ENCODE measurements at regions not wholly inside any gene's neighbourhood (a gene's known extent, or its start where the extent isn't known, plus 50 kb on each side); places are given as distances from the start of the nearest gene placed in this dataset.
A peak's percentile ranks its signal among the peaks of the same experiment; 100 is the strongest.
"Not testable (repeated sequence)": the region's sequence is repeated elsewhere in the genome, so short reads cannot be mapped to it uniquely, and the experiment has no call there.

DNA sequence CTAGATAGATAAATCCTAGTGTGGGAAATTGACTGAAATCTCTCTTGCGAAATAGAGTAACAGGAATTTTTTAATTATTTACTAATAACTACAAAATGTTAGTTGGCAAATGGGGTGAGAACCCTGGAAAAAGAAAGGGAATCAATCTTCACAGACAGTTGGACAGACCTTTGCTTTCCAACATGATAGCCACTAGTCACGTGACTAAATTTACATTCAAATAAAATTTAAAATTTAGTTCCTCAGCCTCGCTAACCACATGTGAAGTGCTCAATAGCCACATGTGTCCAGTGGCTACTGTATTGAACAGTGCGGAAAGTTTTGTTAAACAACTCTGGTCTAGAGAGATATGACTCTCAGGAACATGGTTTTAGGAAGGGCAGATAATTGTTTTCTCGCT is 289.9 kb upstream of the RASA1 start:
- DNase-seq (ENCODE audit: low spot score), result no peak

DNA sequence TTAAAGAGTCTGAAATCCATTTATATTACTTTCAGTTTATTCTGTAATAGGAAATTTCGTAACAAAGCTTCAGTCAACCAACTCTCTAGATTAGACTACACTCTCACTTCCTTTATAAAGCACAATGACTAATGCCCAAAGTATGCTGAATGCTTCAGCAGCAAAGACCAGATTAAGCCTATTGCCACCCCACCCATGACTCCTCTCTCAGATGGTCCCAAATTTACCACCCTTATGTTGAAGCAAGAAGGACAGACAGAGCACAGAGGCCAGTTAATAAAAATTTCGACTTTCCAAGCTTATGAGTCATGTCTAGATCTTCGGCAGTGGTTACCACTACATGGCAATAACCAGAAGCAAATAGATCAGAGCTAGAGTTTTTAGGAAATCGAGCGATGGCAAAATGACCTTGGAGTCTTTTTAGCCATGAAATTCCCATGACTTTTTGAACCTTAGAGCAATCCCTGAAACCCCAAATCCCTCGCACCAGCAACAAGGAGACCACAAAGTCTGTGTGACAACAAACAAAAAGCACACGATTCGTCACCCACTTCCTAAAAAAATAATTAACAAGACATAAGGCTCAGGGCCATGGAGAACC is 287.8 kb upstream of the RASA1 start:
- no peak for DNase-seq (ENCODE audit: low spot score)

DNA sequence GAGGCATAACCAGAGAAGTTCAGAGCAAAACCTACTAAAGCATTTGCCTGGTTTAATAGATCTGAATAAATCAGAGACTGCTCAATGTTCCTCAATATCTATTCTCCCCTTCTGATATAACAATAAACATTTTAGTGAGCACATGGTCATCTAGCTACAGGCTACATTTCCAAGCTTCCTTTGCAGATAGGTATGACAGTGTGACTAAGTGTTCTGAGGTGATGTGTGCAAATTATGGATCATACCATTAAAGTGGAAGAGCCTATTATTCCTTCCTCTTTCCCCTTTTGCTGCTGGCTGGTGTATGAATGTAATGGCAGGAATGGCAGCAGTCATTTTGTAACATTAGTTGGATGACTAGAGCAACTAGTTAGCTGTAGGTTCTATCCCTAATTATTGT is 285.8 kb upstream of the RASA1 start:
- DNase-seq (ENCODE audit: low spot score), result no peak

DNA sequence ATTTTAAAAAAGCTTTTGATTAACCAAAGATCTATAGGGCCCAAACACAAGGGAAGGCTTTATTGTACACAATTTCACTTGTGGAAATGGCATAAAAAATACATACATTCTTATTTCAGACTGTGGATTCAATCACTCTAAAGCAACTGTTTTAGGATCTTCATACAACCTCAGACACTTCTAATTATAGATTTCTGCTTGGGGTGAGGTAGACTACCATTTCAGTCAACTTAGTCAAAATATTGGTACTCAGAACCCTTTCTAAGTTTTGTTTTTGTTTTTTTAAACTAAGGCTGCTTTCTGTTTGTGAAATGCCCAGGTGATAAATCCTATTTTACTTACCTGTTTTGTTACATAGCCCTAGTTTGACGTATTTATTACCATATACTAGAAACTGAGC is 284.5 kb upstream of the RASA1 start:
- no peak for DNase-seq (ENCODE audit: low spot score)

DNA sequence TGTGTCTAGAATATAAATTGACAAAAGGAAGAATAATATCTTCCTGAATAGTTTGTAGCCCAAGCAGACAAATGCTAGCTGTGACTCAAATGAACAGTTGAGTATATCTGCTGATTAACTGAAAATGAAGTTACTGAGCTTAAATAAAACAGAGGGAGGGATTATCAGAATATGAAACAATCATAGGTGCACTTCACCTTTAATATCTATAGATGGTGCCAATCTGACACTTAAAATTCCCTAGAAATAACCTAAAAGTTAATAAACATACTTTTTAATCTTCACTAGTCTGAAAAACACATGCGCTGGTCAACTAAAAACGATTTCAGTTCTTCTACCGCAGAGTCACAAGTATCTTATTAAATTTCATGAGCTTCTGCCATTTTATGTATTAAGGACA is 280.8 kb upstream of the RASA1 start:
- DNase-seq (ENCODE audit: low spot score), result peak; percentile 10

DNA sequence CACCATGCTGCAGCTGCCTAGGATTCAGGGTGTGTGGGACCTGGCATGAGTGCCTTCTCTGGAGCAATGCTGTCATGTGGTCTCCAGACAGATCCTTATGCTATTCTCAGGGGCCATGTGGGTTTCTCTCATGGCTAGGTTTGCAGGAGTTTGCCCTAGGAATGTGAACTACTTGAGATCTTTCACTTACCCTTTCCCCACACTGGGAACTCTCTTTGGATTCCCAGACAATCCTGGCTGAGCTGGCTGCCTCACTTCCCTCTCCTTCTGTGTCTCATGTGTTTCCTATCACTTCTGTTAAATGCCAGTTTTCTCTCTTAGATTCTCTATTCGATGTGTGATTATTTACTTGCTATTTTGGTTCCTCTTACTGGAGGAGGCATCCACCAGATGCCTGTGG is 270.2 kb upstream of the RASA1 start:
- DNase-seq (ENCODE audit: low spot score), result no peak

DNA sequence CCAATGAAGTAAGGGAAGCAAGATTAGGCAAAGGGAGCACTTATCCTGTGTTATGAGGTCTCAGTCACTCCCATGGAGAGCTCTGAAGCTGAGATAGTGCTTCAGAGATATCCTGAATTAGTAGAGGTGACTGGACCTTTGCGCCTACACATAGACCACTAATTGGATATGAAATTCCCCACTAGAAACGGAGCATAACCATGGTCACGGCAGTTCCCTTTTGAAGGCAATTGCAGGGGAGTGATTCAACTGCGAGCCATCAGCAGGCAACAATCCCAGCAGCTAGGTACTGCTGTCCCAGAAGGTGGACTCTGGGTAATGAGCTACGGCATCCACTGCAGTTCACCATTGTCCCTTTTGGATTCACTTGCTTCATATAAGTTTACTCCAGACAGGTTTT is 267.7 kb upstream of the RASA1 start:
- no peak for DNase-seq (ENCODE audit: low spot score)

DNA sequence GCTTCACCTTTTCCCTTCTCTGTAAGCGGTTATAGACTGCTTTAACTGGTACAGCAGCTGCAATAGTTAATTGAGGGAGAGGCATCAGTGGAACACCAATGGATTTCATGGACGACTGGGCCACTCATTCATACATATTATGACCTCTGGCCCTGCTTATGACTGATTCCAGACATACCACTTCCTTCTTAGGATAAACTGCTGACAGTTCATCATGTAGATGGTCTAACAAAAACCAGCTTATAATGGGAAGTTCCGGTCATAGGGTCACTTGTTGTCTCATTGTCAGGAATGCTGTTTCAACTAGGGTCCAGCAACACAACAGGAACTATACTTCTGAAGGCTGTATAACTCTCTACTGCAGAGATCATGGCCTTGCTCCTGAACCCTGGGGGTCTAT is 265.2 kb upstream of the RASA1 start:
- DNase-seq (ENCODE audit: low spot score), result no peak

DNA sequence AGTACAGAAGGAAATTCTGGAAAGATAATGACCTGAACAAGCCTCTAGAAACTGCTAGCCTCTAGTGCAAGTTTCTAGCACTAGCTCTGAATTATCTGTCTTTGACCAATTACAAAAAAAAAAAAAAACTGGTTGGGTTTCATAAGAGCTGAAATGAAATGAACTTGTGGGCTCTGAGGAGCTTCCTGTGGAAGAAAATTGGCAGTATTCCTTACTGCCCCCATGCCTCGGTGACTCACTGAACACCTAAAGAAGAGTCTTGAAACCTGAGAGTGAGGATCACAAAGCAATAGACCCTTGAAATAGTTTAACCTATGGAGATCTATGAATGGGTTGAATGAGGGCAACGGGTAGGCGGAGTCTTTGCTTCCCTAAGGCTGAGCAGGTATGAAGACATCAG is 263.6 kb upstream of the RASA1 start:
- DNase-seq (ENCODE audit: low spot score), result no peak

DNA sequence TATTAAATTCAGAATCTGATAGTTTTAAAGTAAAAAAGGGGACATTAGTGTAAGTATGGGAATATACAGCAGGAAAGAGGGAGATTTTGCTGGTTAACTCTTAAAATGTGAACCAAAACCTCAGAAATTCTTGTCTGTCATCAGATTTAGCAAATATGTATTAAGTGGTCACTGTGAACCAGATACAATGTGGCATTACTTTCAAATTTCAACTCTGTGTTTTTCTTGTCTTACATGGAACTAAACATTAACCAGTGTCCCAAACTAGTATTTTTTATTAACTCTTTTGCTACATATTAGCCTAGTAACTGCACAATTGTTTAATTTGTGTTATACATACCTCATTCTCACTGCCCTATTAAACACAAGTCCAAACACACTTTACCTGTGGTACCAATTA is 259.9 kb upstream of the RASA1 start:
- DNase-seq (ENCODE audit: low spot score), result no peak

DNA sequence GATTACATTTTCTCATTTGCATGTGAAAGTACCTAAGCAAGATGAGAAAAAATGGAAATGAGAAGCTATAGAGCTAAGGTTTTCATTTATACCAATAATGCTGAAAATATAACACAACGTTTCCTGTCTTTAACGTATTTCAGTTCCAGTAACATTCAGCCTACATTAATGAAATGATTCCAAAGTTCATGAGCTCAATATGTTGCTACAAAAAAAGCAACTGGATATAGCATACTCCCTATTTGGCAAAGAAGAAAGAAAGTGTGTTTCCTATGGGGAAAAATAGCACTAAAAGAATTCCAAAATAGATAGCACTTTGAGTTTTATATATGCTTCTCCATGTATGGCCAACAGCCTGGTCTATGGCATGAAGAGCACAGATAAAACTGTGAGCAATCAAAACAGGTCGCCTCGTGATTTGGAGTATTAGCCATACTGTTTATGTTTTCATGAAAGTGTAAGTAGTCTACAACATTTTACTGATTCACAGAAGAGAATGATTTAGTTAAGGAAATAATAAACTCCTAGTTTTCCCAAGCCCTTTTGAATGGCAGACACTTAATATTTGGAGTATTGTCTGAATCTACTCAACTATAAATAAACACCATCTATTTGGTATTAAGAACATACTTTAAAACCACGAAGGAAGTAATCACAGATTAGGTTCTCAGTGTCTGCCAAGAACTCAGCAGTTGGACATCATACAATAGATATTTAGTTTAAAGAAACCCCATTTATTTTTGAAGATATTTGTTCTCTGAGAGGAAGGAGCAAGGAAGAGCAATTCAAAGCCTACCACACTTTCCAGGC is 258.7 kb upstream of the RASA1 start:
- no peak for DNase-seq (ENCODE audit: low spot score)

DNA sequence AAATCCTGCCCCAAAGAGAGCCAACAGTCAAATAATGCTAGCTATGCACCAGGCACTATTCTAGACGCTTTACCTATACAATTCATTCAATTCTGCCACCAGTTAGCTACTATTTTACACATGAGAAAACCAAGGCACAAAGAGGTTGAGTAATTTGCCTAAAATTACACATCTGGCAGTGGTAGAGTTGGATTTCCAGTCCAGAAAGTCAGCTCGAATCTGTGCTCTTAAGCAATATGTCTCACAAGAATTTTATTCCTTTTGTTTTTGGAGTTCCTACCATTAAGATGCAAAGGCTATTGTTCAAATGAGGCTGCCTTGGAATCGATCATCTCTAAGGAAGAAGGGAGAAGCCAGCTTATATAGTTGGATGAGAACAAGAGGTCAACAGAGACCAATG is 256.9 kb upstream of the RASA1 start:
- DNase-seq (ENCODE audit: low spot score), result no peak

DNA sequence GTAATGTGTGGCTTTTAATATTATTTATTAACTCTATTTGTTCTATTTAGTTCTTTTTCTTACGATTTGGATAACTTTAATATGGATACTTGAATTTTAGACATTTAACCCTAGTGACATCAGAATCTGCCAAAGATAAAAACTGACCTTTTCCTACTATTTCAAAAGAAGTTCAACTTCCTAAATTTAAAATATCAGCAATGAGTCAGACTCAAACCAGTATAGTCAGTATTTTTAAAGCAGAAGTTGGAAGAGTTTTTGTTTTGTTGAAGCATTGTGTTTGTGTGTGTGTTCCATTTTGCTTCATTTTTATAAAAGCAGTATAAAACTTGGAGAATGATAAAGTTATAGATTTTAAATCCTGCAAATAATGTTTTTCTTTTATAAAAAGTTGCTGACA is 251.8 kb upstream of the RASA1 start:
- no peak for DNase-seq (ENCODE audit: low spot score)

DNA sequence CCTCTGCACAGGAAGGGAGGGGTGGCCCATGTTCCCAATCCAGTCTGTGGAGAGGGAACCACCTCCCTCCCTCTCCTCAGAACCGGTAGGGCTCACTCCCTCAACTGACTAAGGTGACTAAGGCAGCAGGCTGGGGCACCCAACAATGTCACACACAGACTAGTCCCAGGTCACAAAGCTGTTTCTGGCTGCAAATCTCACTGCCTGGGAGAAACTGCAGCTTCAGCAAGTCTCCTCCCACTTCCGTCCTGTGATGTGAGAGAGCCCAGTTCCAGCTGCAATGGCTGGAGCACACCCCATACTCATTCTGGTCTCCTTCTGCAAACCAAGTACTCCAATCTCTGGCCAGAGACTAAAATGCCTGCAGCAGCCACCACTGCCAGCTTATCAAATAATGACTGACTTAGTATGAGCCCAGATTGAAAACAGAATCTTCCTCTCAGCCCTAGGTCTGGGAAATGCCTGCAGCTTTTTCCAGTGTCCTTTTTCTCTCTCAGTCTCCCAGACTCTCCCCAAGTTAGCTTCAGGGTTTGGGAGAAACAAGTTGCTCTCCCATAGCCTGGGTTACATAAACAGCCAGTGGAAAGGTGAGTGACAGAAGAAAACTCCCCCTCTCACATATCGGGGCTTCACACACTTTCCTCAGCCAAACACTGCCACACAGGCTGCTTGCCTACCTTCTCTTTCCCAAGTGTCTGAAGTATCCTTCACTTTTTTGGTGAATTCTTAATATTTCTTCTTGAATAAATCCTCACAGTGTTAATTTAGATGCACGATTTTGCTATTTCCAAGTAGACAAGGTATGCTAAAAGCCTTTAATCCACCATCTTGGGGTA is 247.4 kb upstream of the RASA1 start:
- DNase-seq (ENCODE audit: low spot score), result peak; percentile 55

DNA sequence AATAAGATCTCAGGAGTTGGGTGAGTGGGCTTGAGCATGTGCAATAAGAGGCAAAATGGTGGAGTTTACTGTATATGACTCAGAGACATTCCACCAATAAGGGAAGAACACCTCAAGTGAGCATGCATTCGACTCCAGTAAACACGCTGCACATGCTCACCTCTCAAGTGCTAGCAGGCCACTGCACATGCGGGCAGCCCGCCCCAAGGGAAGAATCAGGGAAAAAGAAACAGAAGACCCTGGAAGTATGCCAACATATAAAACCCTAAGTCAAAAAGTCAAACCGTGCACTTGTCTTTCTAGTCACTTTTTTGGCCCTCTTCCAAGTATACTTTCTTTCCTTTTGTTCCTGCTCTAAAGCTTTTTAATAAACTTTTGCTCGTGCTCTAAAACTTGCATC is 245.3 kb upstream of the RASA1 start:
- DNase-seq (ENCODE audit: low spot score), result no peak

DNA sequence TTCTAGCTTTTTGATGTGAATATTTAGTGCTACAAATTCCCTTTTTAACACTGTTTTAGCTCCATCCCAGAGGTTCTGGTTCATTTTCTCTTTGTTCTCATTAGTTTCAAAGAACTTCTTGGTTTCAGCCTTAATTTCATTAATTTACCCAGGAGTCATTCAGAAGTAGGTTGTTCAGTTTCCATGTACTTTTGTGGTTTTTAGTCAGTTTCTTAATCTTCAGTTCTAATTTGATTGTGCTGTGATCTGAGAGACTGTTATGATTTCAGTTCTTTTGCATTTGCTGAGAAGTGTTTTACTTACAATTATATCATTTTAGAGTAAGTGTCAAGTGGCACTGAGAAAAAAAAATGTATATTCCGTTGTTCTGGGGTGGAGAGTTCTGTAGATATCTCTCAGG is 240.1 kb upstream of the RASA1 start:
- no peak for DNase-seq (ENCODE audit: low spot score)

DNA sequence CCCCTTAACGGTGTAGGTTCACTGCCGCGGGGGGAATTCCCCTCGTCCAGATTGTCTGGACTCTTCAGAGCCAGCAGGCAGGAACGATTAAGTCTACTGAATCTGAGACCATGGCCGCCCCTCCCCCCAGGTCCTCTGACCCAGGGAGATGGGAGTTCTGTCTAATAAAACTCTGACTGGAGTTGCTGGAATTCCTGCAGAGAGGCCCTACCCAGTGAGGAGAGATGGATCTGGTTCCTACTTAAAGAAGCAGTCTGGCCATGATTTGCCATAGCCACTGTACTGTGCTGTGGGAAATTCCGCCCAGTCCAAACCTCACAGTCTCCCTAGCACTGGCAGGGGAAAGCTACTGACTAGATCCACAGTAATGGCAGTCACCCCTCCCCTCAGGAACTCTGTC is 237.7 kb upstream of the RASA1 start:
- no peak for DNase-seq (ENCODE audit: low spot score)

DNA sequence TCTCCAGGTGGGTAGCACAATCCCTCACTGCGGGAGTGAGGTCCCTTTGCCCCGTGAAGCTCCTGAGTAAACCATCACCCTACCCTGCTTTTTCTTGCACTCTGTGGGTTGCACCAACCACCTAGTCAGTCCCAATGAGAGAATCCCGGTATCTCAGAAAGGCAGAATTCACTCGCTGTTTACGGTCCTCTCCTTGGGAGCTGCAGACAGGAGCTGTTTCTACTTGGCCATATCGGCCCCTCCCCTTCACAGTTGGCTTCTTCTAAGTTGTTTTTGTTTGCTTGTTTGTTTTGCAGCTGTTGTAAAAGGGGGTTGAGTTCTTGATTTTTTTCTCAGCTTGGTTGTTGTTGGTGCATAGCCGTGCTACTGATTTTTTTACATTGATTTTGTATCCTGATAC is 237.0 kb upstream of the RASA1 start:
- no peak for DNase-seq (ENCODE audit: low spot score)

DNA sequence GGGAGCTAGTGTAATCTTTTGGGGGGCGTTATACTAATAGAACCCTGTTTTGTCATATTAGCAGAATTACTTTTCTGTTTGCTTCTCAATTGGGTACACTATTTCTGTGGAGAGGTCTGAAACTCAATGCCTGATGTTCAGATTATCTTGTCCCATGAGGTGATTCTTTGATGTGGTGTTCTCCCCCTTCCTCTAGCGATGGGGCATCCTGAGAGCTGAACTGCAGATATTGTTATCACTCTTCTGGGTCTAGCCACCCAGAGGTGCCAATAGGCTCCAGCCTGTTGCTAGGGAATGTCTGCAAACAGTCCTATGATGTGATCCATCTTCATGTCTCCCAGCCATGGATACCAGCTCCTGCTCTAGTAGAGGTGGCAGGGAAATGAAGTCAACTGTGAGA is 233.1 kb upstream of the RASA1 start:
- DNase-seq (ENCODE audit: low spot score), result no peak

DNA sequence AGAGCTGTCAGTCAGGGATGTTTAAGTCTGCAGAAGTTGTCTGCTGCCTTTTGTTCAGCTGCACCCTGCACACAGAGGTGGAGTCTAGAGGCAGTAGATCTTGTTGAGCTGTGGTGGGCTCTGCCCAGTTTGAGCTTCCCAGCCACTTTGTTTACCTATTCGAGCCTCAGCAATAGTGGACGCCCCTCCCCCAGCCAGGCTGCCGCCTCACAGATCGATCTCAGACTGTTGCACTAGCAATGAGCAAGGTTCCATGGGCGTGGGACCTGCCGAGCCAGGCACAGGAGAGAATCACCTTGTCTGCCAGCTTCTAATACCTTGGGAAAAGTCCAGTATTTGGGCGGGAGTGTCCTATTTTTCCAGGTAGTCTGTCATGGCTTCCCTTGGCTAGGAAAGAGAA is 225.1 kb upstream of the RASA1 start:
- no peak for DNase-seq (ENCODE audit: low spot score)

DNA sequence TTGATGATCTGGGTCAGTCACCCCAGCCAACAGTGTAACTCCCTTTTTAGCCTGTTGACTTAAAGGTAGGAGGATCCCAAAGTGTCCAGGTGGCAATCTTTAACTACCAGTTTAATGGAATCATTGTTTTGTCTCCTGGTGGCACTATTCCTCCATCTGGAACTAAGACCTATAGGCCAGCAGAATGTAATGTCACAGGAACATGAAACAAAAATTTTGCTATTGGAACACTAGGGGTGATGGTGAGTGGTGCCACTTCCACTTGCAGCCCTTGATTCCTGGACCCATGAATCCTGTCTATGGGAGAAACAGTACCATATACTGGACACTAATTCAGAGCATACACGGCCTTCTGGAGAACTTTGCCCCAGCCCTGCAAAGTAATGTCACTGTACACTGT is 219.5 kb upstream of the RASA1 start:
- no peak for DNase-seq (ENCODE audit: low spot score)

DNA sequence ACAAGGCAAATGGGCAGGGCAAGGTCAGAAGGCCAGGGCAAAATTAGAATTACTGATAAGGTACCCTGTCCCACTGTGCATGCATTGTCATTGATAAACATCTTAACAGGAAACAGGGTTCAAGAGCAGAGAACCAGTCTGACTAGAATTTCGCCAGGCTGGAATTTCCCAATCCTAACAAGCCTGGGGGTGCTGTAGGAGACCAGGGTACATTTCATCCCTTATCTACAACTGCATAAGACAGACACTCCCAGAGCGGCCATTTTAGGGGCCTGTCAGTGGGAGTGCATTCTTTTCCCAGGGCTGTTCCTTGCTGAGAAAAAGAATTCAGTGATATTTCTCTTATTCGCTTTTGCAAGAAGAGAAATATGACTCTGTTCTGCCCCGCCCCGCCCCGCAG is 218.7 kb upstream of the RASA1 start:
- DNase-seq (ENCODE audit: low spot score), result not testable (repeated sequence)

DNA sequence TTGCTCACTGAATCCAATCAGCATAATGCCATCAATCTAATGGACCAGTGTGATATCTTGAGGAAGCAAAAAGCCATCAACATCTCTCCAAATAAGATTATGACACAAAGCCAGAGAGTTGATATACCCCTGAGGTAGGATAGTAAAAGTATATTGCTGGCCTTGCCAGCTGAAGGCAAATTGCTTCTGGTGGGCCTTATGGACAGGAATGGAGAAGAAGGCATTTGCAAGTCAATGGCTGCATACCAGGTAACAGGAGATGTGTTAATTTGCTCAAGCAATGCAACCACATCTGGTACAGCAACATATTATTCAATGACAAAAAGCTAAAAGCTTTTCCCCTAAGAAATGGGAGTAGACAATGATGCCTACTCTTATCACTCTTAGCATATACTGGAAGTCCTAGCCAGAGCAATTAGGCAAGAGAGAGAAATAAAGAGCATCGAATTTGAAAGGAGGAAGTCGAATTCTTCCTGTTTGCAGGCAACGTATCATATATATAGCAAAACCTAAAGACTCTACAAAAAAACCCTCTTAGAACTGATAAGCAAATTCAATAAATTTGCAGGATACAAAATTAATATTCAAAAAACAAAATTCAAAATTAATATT is 216.1 kb upstream of the RASA1 start:
- no peak for DNase-seq (ENCODE audit: low spot score)

All from NAMALWA (cell line).